Lower leg skin (tissue), 3 donors: ENCODE measurements at regions not wholly inside any gene's neighbourhood (a gene's known extent, or its start where the extent isn't known, plus 50 kb on each side); places are given as distances from the start of the nearest gene placed in this dataset.

Experiments
- CTCF ChIP-seq, 3 donors: fragments of 450-650 bp; IDR thresholded peaks; one replicate each; pipeline ENCODE4 v1.5.1; 2016; ENCODE audit warnings: antibody characterized with exemption in 3 of 3, mild to moderate bottlenecking in 3 of 3, moderate library complexity in 2 of 3
- POLR2A ChIP-seq, 2 donors: fragments of 450-650 bp; IDR thresholded peaks; one replicate each; pipeline ENCODE4 v1.6.1; 2016 to 2017; ENCODE audit warnings: antibody characterized with exemption in 2 of 2, mild to moderate bottlenecking in 1 of 2, moderate library complexity in 1 of 2

- no peak for TF ChIP-seq CTCF (IDR thresholded peaks at IDR 0.05)
- no peak for TF ChIP-seq POLR2A (IDR thresholded peaks at IDR 0.05)
Observed at GRCh38 chr2:225763711-225764110, 364.2 kb downstream of the NYAP2 start.
